Hepatocyte (in vitro differentiated cells): ENCODE measurements at regions not wholly inside any gene's neighbourhood (a gene's known extent, or its start where the extent isn't known, plus 50 kb on each side); places are given as distances from the start of the nearest gene placed in this dataset.

ENCODE experiments used
- CTCF ChIP-seq: fragments of 200-600 bp; sonication (generic); IDR thresholded peaks from 2 replicates; pipeline ENCODE4 v1.5.1; 2016; ENCODE audit warnings: antibody characterized with exemption, mild to moderate bottlenecking; ENCODE audit not compliant: poor library complexity
- EZH2 ChIP-seq: fragments of 200-600 bp; sonication (generic); IDR thresholded peaks from 2 replicates; pipeline ENCODE4 v1.6.1; 2016; ENCODE audit warnings: antibody characterized with exemption, mild to moderate bottlenecking, borderline replicate concordance

- TF ChIP-seq CTCF: no peak
- TF ChIP-seq EZH2: no peak
These were observed 162.4 kb downstream of the ESM1 start for GRCh38 chr5:54823006-54823405.
